H1 (cell line): ENCODE measurements at regions not wholly inside any gene's neighbourhood (a gene's known extent, or its start where the extent isn't known, plus 50 kb on each side); places are given as distances from the start of the nearest gene placed in this dataset.

ENCODE experiments used
- CBX5 ChIP-seq: fragments of 300-800, 300-1000 bp; sonication (generic); IDR thresholded peaks from 2 replicates; pipeline ENCODE4 v1.7.1; 2016; ENCODE audit warnings: antibody characterized with exemption, low read length, low read depth
- CHD1 ChIP-seq: IDR thresholded peaks from 2 replicates; pipeline ENCODE4 v1.6.1; 2012; ENCODE audit warnings: low read depth, low read length, improper control_type of control experiment
- NRF1 ChIP-seq: IDR thresholded peaks from 2 replicates; pipeline ENCODE4 v1.6.1; 2011; ENCODE audit warnings: mild to moderate bottlenecking, low read depth, low read length, improper control_type of control experiment

- TF ChIP-seq CBX5 (no peak), NRF1 (no peak), CHD1 (no peak)
Measured at GRCh38 chr16:17983114-17983513, 353.4 kb downstream of the NPIPA8 start (continued).
